ENCODE measurements at regions not wholly inside any gene's neighbourhood (a gene's known extent, or its start where the extent isn't known, plus 50 kb on each side); places are given as distances from the start of the nearest gene placed in this dataset.

DNA sequence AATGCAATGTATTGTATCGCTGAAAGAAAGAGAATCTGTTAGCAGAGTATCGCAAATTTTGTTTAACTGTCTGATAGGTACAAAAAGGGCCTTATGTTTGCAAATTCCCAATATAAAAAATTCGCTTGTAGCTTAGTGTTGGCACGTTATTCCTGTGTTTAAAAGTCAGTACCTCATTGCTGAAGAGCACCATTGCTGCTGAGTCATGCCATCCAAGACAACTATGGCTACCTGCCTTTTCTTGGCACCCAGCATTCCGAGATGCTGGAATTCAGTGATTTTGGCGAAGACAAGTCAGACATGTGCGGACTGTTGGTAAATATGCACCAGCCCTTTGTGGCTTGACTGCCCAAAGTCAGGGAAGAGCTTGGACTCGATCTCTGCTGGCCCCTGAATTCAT lies 149.5 kb upstream of the EEA1 start:
- Histone ChIP-seq H3K14ac (ENCODE audit: insufficient read length) (no peak overlapping the region), H3K23me2 (ENCODE audit: low read depth, low read length) (no peaks in the 10 kb centered on the region; the same call in 1 of the 2 replicates), H3K36me3 (ENCODE audit: control insufficient read depth in 2 of 4, insufficient read depth in 4 of 4, low read length in 3 of 4) (no peaks in the 10 kb centered on the region), H3K79me1 (ENCODE audit: low read depth, low read length) (no peaks in the 10 kb centered on the region), H3K4me2 (ENCODE audit: insufficient read depth in 1 of 2, low read depth in 2 of 2, low read length in 2 of 2) (no peak overlapping the region), H3K4me1 (replicated peaks in 1 of 4; ENCODE audit: control insufficient read depth in 3 of 4, insufficient read depth in 4 of 4, low read length in 3 of 4) (peaks cover 3 to 16% (median 12%) of the 10 kb centered on the region in 4 experiments; a peak in 6 of 7 replicates), H4K8ac (ENCODE audit: extremely low read depth, insufficient read depth, low read length) (no peak overlapping the region), H2BK120ac (replicated peaks; ENCODE audit: low read depth, low read length) (no peak overlapping the region), H3K9ac (replicated peaks in 1 of 4; ENCODE audit: extremely low read depth in 1 of 4, low read depth in 3 of 4, low read length in 3 of 4) (no peak overlapping the region), H3K79me2 (ENCODE audit: control insufficient read depth in 1 of 2, insufficient read depth in 2 of 2, low read length in 2 of 2) (no peaks in the 10 kb centered on the region), H3K23ac (ENCODE audit: insufficient read length) (no peak overlapping the region), H2BK5ac (ENCODE audit: low read depth, low read length) (no peak overlapping the region; the same call in 1 of the 2 replicates), H2BK20ac (ENCODE audit: low read length) (peak overlapping the region; percentile 74; the same call in 1 of the 2 replicates), H2AK5ac (ENCODE audit: low read depth, low read length) (no peak overlapping the region), H3K27me3 (replicated peaks in 1 of 4; ENCODE audit: control insufficient read depth in 3 of 4, extremely low read depth in 1 of 4, insufficient read depth in 3 of 4, low read length in 3 of 4) (no peaks in the 10 kb centered on the region; a peak in 2 of 7 replicates), H4K20me1 (replicated peaks in 1 of 2; ENCODE audit: control insufficient read depth in 1 of 2, insufficient read depth in 2 of 2, low read length in 2 of 2) (no peaks in the 10 kb centered on the region), H3K9me3 (ENCODE audit: insufficient read depth in 2 of 2, low read depth in 1 of 2, low read length in 1 of 2) (0 out of 4 replicates have a peak, but pooled peaks cover 0 to 4% of the 10 kb centered on the region in 2 experiments), H2BK12ac (ENCODE audit: low read depth, low read length) (peak overlapping the region; percentile 91; the same call in 1 of the 2 replicates), H2BK15ac (ENCODE audit: low read length) (no peak overlapping the region), H2AFZ (ENCODE audit: low read length) (no peak overlapping the region), H3K56ac (replicated peaks; ENCODE audit: insufficient read length, low read depth, low read length) (no peak overlapping the region), H3K4me3 (ENCODE audit: extremely low read depth in 1 of 4, insufficient read depth in 2 of 4, low read depth in 3 of 4, low read length in 4 of 4) (no peak overlapping the region), H4K5ac (ENCODE audit: insufficient read length, low read depth, low read length) (no peak overlapping the region), H3K4ac (replicated peaks; ENCODE audit: insufficient read length, low read depth, low read length) (no peak overlapping the region), H3K27ac (ENCODE audit: low read depth, low read length) (no peak overlapping the region), H3K18ac (ENCODE audit: extremely low read depth, low read length) (no peak overlapping the region), H4K91ac (replicated peaks; ENCODE audit: insufficient read length, low read length) (peak overlapping the region; percentile 7)
- no peak for TF ChIP-seq CBX5 (IDR thresholded peaks at IDR 0.05; ENCODE audit: low read depth, low read length)
- TF ChIP-seq FOSL1 (IDR thresholded peaks at IDR 0.05; ENCODE audit: insufficient read depth, low read depth, low read length) = no peak
- ChIA-PET CTCF (ENCODE audit: partially characterized antibody) (interaction anchor here (0.7 to 1.0 kb wide), 2 partner anchors 20 to 91 kb away, joined by 3 read pairs; no protein-coding TSS in a partner anchor), POLR2A (ENCODE audit: partially characterized antibody) (no interaction called here)
- no peak for FAIRE-seq
- DNase-seq (ENCODE audit: low read depth in 1 of 2, low spot score in 2 of 2) = no peak
- 91% methylated on average over 8 of the region's 8 CpGs; no CpG with 5 or more reads in 1 of the 2 experiments for WGBS, 2 experiments (ENCODE audit: extremely low coverage in 1 of 2, insufficient coverage in 1 of 2, insufficient read length in 1 of 2, insufficient replicate concordance in 2 of 2, low coverage in 1 of 2, low lambda C conversion rate in 2 of 2, missing lambda C conversion rate in 1 of 2)

All from H1 (cell line).